WTC11 (cell line): ENCODE measurements at regions not wholly inside any gene's neighbourhood (a gene's known extent, or its start where the extent isn't known, plus 50 kb on each side); places are given as distances from the start of the nearest gene placed in this dataset.

ENCODE experiments used
- ATAC-seq: fragments of 200-7000 bp; cut with Tn5 transposase; 2 replicates; pipeline ENCODE4 v1.10.0; 2021; ENCODE audit warnings: mild to moderate bottlenecking, moderate library complexity
- CTCF ChIA-PET: fragments of 300-600 bp; sonication (Branson Sonifier 250); formaldehyde crosslinking; loops from one replicate; lab custom pipeline; 2021; ENCODE audit warnings: antibody characterized with exemption; lab: Charles Lee
- POLR2A ChIA-PET: fragments of 350-600 bp; sonication (Branson Sonifier 250); formaldehyde crosslinking; loops from one replicate; lab custom pipeline; 2021; ENCODE audit warnings: antibody characterized with exemption; lab: Charles Lee
- DNase-seq: peaks from one replicate; pipeline ENCODE4 v3.0.0; 2021; ENCODE audit warnings: low spot score
- H3K27ac Mint-ChIP-seq: 2 replicates; pipeline ENCODE4 v1.8.0; 2021; ENCODE audit warnings: mixed read lengths
- H3K27me3 Mint-ChIP-seq: 2 replicates; pipeline ENCODE4 v1.8.0; 2021; ENCODE audit warnings: low read depth, mild to moderate bottlenecking, moderate library complexity, mixed read lengths
- H3K36me3 Mint-ChIP-seq: 2 replicates; pipeline ENCODE4 v1.8.0; 2021; ENCODE audit warnings: mixed read lengths
- H3K4me1 Mint-ChIP-seq: 2 replicates; pipeline ENCODE4 v1.8.0; 2022; ENCODE audit warnings: mixed read lengths
- H3K4me3 Mint-ChIP-seq: 2 replicates; pipeline ENCODE4 v1.8.0; 2021; ENCODE audit warnings: mild to moderate bottlenecking, moderate library complexity, mixed read lengths
- H3K9me3 Mint-ChIP-seq: 2 replicates; pipeline ENCODE4 v1.8.0; 2021; ENCODE audit warnings: mixed read lengths
- EMX1 ChIP-seq: fragments of 250-450 bp; sonication (Bioruptor Pico); IDR thresholded peaks from 2 replicates; pipeline ENCODE4 v1.8.0; 2021; ENCODE audit warnings: mild to moderate bottlenecking
- MXD4 ChIP-seq: fragments of 250-450 bp; sonication (Bioruptor Pico); IDR thresholded peaks from 2 replicates; pipeline ENCODE4 v1.8.0; 2021; ENCODE audit warnings: mild to moderate bottlenecking, moderate library complexity, borderline replicate concordance
- NFATC4 ChIP-seq: fragments of 250-450 bp; sonication (Bioruptor Pico); IDR thresholded peaks from 2 replicates; pipeline ENCODE4 v1.9.0; 2021; ENCODE audit warnings: mild to moderate bottlenecking
- SMAD3 ChIP-seq: sonication (generic); formaldehyde crosslinking; IDR thresholded peaks from 2 replicates; pipeline ENCODE4 v1.8.0; 2022; ENCODE audit warnings: missing genetic modification reagents, mild to moderate bottlenecking, borderline replicate concordance
- SP1 ChIP-seq: sonication (generic); formaldehyde crosslinking; conservative IDR thresholded peaks from 2 replicates; pipeline ENCODE4 v1.8.1; 2022; ENCODE audit warnings: missing genetic modification reagents
- TEAD4 ChIP-seq: sonication (generic); formaldehyde crosslinking; IDR thresholded peaks from 2 replicates; pipeline ENCODE4 v1.8.0; 2022; ENCODE audit warnings: mild to moderate bottlenecking, missing genetic modification reagents
- TP53 ChIP-seq: sonication (generic); formaldehyde crosslinking; IDR thresholded peaks from 2 replicates; pipeline ENCODE4 v1.8.1; 2023; ENCODE audit warnings: mild to moderate bottlenecking, missing genetic modification reagents
- ZNF121 ChIP-seq: sonication (generic); formaldehyde crosslinking; IDR thresholded peaks from 2 replicates; pipeline ENCODE4 v1.8.0; 2023; ENCODE audit warnings: missing genetic modification reagents
- ZNF396 ChIP-seq: fragments of 250-450 bp; sonication (Bioruptor Pico); IDR thresholded peaks from 2 replicates; pipeline ENCODE4 v1.8.0; 2021; ENCODE audit warnings: mild to moderate bottlenecking, moderate library complexity, borderline replicate concordance
- TF ChIP-seq, protein P1 (sequence below): sonication (generic); formaldehyde crosslinking; IDR thresholded peaks from 2 replicates; pipeline ENCODE4 v1.8.1; 2022; ENCODE audit warnings: mild to moderate bottlenecking, missing genetic modification reagents, moderate library complexity, borderline replicate concordance
- TF ChIP-seq, protein P2 (sequence below): sonication (generic); formaldehyde crosslinking; IDR thresholded peaks from 2 replicates; pipeline ENCODE4 v1.8.1; 2023; ENCODE audit warnings: mild to moderate bottlenecking, missing genetic modification reagents, borderline replicate concordance
- TF ChIP-seq, protein P3 (sequence below): sonication (generic); formaldehyde crosslinking; IDR thresholded peaks from 2 replicates; pipeline ENCODE4 v1.8.0; 2022; ENCODE audit warnings: mild to moderate bottlenecking, missing genetic modification reagents
- TF ChIP-seq, protein P4 (sequence below): sonication (generic); formaldehyde crosslinking; IDR thresholded peaks from 2 replicates; pipeline ENCODE4 v1.8.0; 2022; ENCODE audit warnings: mild to moderate bottlenecking, missing genetic modification reagents
- TF ChIP-seq, protein P5 (sequence below): sonication (generic); formaldehyde crosslinking; IDR thresholded peaks from 2 replicates; pipeline ENCODE4 v1.8.0; 2022; ENCODE audit warnings: mild to moderate bottlenecking, missing genetic modification reagents
- TF ChIP-seq, protein P6 (sequence below): sonication (generic); formaldehyde crosslinking; IDR thresholded peaks from 2 replicates; pipeline ENCODE4 v1.8.0; 2023; ENCODE audit warnings: missing genetic modification reagents, mild to moderate bottlenecking, borderline replicate concordance

DNA sequence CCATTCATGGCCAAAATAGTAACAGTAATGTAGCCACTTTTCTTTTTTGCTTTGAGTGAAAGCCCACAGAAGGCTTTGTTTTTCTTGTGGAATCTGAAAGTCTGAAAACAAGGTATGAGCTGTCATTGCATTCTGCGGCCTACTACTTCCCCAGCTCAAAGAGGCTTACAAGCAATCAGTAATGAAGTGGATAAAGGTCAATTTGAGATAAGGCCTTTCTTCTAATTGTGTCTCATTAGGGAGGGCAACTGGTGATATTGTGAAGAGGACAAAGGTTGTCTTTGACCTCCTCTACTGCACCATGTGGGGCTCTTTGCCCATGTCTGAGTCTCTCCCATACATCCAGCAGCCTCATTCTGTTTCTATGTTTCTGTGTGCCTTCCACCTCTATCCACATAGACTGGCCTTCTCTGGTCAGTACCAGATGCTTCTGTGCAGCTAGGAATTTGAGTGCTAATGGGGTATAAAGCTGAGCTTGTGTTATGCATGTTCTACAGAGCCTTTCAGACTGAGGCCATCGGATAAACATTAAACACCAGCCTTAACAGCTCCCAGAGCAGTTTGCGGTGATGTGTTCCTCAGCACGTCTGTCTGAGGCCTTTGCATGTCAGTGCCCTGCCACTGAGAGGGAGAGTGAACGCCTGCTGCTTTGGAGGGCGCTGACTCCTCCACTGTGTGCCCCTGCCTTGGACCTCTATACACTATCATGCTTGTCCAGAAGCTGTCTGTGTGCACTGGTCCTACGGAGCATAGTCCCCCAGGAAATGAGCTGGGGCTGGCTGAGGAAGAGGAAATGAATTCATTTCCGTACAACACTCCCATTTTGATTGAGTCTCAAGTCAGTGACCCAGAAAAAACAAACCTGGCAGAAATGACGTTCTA is 80.2 kb downstream of the SH2D1A start:
- no peak for DNase-seq
- CTCF ChIA-PET: no interaction called here
- TF ChIP-seq, protein P1, sequence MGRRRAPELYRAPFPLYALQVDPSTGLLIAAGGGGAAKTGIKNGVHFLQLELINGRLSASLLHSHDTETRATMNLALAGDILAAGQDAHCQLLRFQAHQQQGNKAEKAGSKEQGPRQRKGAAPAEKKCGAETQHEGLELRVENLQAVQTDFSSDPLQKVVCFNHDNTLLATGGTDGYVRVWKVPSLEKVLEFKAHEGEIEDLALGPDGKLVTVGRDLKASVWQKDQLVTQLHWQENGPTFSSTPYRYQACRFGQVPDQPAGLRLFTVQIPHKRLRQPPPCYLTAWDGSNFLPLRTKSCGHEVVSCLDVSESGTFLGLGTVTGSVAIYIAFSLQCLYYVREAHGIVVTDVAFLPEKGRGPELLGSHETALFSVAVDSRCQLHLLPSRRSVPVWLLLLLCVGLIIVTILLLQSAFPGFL: no peak
- no peak for TF ChIP-seq MXD4
- no peak for TF ChIP-seq TEAD4 (CRISPR knock-in tag)
- TF ChIP-seq, protein P2, sequence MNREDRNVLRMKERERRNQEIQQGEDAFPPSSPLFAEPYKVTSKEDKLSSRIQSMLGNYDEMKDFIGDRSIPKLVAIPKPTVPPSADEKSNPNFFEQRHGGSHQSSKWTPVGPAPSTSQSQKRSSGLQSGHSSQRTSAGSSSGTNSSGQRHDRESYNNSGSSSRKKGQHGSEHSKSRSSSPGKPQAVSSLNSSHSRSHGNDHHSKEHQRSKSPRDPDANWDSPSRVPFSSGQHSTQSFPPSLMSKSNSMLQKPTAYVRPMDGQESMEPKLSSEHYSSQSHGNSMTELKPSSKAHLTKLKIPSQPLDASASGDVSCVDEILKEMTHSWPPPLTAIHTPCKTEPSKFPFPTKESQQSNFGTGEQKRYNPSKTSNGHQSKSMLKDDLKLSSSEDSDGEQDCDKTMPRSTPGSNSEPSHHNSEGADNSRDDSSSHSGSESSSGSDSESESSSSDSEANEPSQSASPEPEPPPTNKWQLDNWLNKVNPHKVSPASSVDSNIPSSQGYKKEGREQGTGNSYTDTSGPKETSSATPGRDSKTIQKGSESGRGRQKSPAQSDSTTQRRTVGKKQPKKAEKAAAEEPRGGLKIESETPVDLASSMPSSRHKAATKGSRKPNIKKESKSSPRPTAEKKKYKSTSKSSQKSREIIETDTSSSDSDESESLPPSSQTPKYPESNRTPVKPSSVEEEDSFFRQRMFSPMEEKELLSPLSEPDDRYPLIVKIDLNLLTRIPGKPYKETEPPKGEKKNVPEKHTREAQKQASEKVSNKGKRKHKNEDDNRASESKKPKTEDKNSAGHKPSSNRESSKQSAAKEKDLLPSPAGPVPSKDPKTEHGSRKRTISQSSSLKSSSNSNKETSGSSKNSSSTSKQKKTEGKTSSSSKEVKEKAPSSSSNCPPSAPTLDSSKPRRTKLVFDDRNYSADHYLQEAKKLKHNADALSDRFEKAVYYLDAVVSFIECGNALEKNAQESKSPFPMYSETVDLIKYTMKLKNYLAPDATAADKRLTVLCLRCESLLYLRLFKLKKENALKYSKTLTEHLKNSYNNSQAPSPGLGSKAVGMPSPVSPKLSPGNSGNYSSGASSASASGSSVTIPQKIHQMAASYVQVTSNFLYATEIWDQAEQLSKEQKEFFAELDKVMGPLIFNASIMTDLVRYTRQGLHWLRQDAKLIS (CRISPR knock-in tag): no peak
- TF ChIP-seq, protein P3, sequence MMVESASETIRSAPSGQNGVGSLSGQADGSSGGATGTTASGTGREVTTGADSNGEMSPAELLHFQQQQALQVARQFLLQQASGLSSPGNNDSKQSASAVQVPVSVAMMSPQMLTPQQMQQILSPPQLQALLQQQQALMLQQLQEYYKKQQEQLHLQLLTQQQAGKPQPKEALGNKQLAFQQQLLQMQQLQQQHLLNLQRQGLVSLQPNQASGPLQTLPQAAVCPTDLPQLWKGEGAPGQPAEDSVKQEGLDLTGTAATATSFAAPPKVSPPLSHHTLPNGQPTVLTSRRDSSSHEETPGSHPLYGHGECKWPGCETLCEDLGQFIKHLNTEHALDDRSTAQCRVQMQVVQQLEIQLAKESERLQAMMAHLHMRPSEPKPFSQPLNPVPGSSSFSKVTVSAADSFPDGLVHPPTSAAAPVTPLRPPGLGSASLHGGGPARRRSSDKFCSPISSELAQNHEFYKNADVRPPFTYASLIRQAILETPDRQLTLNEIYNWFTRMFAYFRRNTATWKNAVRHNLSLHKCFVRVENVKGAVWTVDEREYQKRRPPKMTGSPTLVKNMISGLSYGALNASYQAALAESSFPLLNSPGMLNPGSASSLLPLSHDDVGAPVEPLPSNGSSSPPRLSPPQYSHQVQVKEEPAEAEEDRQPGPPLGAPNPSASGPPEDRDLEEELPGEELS (CRISPR knock-in tag): no peak
- TF ChIP-seq SMAD3 (CRISPR knock-in tag): no peak
- TF ChIP-seq TP53 (CRISPR knock-in tag): no peak
- TF ChIP-seq, protein P4, sequence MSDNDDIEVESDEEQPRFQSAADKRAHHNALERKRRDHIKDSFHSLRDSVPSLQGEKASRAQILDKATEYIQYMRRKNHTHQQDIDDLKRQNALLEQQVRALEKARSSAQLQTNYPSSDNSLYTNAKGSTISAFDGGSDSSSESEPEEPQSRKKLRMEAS (CRISPR knock-in tag): no peak
- no peak for TF ChIP-seq NFATC4 (CRISPR knock-in tag)
- TF ChIP-seq, protein P5, sequence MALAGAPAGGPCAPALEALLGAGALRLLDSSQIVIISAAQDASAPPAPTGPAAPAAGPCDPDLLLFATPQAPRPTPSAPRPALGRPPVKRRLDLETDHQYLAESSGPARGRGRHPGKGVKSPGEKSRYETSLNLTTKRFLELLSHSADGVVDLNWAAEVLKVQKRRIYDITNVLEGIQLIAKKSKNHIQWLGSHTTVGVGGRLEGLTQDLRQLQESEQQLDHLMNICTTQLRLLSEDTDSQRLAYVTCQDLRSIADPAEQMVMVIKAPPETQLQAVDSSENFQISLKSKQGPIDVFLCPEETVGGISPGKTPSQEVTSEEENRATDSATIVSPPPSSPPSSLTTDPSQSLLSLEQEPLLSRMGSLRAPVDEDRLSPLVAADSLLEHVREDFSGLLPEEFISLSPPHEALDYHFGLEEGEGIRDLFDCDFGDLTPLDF (CRISPR knock-in tag): no peak
- no peak for TF ChIP-seq ZNF396
- TF ChIP-seq, all 79 proteins: peak for 0
- no peak overlapping the region for H3K27ac Mint-ChIP-seq
- peaks cover 15% of the 10 kb centered on the region for H3K9me3 Mint-ChIP-seq
- POLR2A ChIA-PET: no interaction called here
- no peak overlapping the region for H3K4me3 Mint-ChIP-seq
- H3K27me3 Mint-ChIP-seq: no peaks in the 10 kb centered on the region
- H3K4me1 Mint-ChIP-seq: peaks cover 15% of the 10 kb centered on the region
- H3K36me3 Mint-ChIP-seq: peaks cover 8% of the 10 kb centered on the region; the same call in 1 of the 2 replicates
- no peak for ATAC-seq

DNA sequence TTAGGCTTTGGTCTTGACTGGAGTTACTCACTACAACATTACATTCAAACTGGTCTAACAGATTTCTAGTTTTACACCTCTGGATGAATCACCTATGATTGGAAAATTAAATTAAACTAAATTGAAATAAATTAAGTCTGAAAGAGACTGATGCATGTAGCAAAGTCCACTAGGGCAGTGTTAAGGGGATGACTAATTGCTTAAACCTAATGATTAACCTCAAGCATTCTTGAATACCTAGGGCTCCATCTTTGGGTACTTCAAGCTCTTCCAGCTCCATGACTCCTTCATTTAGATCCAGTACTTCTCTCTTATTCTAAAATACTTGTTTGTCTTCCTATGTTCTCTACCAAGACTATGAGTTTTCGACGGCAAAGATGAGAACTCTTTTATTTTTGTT is 86.8 kb downstream of the SH2D1A start:
- CTCF ChIA-PET: no interaction called here
- Mint-ChIP-seq H3K27ac (no peak overlapping the region), H3K4me3 (no peak overlapping the region), H3K36me3 (no peaks in the 10 kb centered on the region), H3K9me3 (no peaks in the 10 kb centered on the region), H3K4me1 (0 out of 2 replicates have a peak, but pooled peaks cover 3% of the 10 kb centered on the region), H3K27me3 (no peaks in the 10 kb centered on the region)
- TF ChIP-seq, protein P6, sequence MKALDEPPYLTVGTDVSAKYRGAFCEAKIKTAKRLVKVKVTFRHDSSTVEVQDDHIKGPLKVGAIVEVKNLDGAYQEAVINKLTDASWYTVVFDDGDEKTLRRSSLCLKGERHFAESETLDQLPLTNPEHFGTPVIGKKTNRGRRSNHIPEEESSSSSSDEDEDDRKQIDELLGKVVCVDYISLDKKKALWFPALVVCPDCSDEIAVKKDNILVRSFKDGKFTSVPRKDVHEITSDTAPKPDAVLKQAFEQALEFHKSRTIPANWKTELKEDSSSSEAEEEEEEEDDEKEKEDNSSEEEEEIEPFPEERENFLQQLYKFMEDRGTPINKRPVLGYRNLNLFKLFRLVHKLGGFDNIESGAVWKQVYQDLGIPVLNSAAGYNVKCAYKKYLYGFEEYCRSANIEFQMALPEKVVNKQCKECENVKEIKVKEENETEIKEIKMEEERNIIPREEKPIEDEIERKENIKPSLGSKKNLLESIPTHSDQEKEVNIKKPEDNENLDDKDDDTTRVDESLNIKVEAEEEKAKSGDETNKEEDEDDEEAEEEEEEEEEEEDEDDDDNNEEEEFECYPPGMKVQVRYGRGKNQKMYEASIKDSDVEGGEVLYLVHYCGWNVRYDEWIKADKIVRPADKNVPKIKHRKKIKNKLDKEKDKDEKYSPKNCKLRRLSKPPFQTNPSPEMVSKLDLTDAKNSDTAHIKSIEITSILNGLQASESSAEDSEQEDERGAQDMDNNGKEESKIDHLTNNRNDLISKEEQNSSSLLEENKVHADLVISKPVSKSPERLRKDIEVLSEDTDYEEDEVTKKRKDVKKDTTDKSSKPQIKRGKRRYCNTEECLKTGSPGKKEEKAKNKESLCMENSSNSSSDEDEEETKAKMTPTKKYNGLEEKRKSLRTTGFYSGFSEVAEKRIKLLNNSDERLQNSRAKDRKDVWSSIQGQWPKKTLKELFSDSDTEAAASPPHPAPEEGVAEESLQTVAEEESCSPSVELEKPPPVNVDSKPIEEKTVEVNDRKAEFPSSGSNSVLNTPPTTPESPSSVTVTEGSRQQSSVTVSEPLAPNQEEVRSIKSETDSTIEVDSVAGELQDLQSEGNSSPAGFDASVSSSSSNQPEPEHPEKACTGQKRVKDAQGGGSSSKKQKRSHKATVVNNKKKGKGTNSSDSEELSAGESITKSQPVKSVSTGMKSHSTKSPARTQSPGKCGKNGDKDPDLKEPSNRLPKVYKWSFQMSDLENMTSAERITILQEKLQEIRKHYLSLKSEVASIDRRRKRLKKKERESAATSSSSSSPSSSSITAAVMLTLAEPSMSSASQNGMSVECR: no peak
- TF ChIP-seq SP1 (CRISPR knock-in tag) (no peak), EMX1 (CRISPR knock-in tag) (no peak), ZNF121 (CRISPR knock-in tag) (no peak)
- TF ChIP-seq, protein P3 (CRISPR knock-in tag): no peak
- TF ChIP-seq, protein P1: no peak
- DNase-seq (no peak), ATAC-seq (no peak)
- POLR2A ChIA-PET: no interaction called here
